ENCODE measurements at regions not wholly inside any gene's neighbourhood (a gene's known extent, or its start where the extent isn't known, plus 50 kb on each side); places are given as distances from the start of the nearest gene placed in this dataset.

DNA sequence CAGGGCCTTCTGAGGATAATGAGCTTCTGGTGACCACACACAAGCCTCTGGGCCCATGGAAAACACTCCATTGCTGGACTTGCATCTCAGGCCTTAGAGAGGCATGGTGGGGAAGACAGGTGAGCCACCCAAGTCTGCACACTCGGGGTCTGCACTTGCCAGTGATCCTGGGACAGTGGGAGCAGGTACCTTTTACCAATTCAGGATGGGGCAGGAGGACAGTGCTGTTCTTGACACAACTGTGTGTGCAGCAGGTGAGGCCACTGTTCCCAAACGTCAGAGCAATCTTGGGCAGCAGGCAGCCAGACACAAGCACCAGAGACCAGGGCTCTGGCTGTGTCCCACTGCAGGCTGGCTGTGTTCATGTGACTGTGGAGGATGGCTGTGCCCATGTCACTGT is 221.3 kb downstream of the ERMARD start:
- Histone ChIP-seq H3K4me1 (ENCODE audit: insufficient read depth) (no peaks in the 10 kb centered on the region), H3K36me3 (ENCODE audit: insufficient read depth) (no peaks in the 10 kb centered on the region), H3K27ac (ENCODE audit: low read depth) (no peak overlapping the region), H3K4me3 (ENCODE audit: low read depth, low read length) (no peak overlapping the region)
- WGBS = 72% methylated on average over 2 of the region's 2 CpGs
- no peak for DNase-seq (ENCODE audit: extremely low spot score)

DNA sequence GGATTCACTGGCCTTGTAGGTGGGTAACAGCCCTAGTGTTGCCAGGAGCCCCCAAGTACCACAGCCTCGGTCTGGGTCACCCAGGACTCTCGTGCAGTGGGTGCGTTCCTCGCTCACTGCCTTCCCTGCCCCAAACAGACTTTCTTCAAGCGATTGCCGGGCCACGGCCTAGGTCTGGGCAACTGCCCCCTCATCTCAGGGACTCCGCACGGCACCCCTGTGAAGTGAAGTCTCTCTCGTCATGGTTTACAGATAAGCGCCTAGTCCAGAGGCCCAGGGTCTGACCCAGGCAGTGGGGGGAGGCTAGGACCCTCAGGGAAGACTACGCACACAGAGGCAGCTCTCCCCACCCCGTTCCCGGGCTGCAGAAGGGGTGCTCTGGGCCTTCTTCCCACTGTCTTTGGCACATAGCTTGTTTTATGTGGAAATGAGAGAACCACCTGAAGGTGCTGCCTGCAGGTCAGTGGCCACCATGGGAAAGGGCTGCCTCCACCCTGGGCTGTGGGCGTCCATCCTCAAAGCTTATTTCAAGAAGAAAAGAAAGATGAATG is 220.8 kb downstream of the ERMARD start:
- WGBS = 91% methylated on average over 15 of the region's 15 CpGs
- Histone ChIP-seq H3K4me1 (ENCODE audit: insufficient read depth) (no peaks in the 10 kb centered on the region), H3K27ac (ENCODE audit: low read depth) (no peak overlapping the region), H3K4me3 (ENCODE audit: low read depth, low read length) (no peak overlapping the region), H3K36me3 (ENCODE audit: insufficient read depth) (no peaks in the 10 kb centered on the region)
- DNase-seq (ENCODE audit: extremely low spot score) = no peak

DNA sequence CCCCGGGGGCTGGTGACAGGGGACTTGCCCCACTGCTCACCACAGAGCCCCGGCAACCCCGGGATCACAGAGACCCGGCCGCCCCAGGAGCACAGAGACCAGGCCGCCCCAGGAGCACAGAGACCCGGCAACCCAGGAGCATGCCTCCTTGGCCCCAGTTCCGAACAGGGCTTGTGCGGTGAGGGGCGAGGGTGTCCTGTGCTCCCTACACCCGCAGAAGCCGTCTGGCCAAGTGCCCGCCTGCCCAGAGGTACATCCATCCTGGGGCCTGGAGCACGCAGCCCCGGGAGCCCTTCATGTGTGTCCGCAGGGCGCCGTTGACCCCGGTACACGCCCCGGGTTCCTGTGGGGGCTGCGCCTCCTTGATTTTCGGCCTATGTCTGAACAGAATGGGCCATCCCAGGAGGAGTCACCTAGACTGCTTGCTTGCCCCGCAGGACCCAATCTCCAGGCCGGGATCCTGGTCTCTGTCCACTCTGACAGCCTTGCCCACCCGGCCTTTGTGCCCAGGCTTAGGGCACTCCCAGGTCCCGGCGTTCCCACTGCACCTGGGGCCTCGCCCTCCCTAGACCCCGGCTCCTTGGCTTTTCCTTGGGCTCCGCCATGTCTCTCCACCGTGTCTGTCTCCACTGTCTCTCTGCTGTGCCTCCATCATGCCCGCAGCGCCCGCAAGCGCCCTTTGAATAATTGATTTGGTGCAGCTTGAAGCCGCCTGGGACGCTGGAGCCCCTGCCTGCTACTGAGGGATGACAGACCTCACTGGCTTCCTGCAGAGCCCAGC is 219.8 kb downstream of the ERMARD start:
- Histone ChIP-seq H3K36me3 (ENCODE audit: insufficient read depth) (no peaks in the 10 kb centered on the region), H3K4me1 (ENCODE audit: insufficient read depth) (no peaks in the 10 kb centered on the region), H3K27ac (ENCODE audit: low read depth) (no peak overlapping the region), H3K4me3 (ENCODE audit: low read depth, low read length) (no peak overlapping the region)
- 92% methylated on average over 38 of the region's 38 CpGs for WGBS
- no peak for DNase-seq (ENCODE audit: extremely low spot score)

DNA sequence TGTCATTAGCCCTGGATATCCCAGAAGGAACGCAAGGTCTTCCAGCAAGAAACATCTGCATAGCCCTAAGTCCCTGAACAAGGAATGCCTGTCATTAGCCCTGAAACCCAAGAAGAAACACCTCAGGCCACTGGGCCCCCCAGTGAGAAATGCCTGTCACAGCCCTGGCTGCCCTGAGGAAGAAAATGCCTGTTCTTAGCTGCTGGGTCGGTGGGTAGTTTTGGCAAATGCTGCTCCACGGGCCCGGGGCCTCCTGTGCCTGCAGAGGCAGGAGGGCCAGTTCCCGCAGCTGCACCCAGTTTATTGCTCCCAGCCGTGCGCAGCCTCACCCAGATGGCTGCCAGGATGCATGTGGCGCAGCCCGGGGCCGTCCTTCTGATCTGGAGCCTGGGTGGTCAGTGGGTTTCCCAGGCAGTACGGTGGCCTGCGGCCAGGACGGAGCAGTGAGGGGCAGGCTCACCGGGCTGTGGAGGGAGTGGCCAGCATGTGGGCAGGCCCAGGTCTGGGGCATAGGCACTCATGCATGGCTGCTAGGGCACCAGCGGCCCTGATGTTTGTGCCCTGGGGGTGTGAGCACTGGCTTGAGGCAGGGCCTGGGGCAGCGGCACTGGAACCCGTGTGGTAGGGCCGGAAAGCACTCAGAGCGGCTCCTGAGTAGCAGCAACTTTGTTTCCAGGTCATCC is 219.0 kb downstream of the ERMARD start:
- DNase-seq (ENCODE audit: extremely low spot score) = no peak

DNA sequence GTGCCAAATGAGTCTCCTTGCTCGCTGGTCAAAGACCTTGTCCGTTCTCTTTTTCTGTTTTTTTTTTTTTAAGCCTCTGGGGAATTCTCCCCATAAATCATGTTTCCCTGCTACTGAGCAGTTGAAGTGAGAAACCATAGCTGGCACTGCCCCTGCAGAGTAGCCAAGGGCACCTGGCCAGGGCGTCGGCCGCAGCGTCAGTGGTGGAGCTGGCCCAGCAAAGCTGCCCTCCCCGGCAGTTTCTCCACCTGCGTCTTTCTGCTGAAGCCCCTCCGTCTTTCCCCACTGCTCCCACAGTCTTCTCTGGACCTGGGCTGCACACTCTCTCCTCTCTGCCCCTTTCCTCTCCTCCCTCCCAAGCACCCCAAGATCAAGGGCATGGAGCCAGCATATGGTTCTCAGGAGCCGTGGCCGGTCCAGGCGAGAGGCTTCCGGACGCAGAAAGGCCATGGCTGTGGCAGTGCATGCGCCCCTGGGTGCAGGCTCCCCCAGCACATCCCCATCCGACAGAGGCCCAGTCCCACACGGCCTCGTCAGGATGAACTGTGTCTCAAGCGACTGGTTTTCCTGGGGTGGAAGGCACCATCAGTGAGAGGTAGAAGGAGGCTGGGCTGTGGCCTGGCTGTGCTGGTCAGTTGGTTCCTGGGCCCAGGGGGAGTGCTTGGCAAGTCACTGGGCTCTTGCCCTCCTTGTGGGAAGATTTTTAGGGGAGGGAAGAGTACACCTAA is 218.1 kb downstream of the ERMARD start:
- WGBS = 93% methylated on average over 19 of the region's 19 CpGs
- H3K36me3 ChIP-seq (ENCODE audit: insufficient read depth) = no peaks in the 10 kb centered on the region
- no peak for DNase-seq (ENCODE audit: extremely low spot score)
- no peaks in the 10 kb centered on the region for H3K4me1 ChIP-seq (ENCODE audit: insufficient read depth)
- no peak overlapping the region for H3K4me3 ChIP-seq (ENCODE audit: low read depth, low read length)
- H3K27ac ChIP-seq (ENCODE audit: low read depth) = no peak overlapping the region

More for the DNA sequence above, 219.0 kb downstream of the ERMARD start:
- Histone ChIP-seq H3K4me3 (ENCODE audit: low read depth, low read length) (no peak overlapping the region), H3K4me1 (ENCODE audit: insufficient read depth) (no peaks in the 10 kb centered on the region), H3K27ac (ENCODE audit: low read depth) (no peak overlapping the region), H3K36me3 (ENCODE audit: insufficient read depth) (no peaks in the 10 kb centered on the region)
- 80% methylated on average over 19 of the region's 19 CpGs for whole genome bisulfite sequencing

DNA sequence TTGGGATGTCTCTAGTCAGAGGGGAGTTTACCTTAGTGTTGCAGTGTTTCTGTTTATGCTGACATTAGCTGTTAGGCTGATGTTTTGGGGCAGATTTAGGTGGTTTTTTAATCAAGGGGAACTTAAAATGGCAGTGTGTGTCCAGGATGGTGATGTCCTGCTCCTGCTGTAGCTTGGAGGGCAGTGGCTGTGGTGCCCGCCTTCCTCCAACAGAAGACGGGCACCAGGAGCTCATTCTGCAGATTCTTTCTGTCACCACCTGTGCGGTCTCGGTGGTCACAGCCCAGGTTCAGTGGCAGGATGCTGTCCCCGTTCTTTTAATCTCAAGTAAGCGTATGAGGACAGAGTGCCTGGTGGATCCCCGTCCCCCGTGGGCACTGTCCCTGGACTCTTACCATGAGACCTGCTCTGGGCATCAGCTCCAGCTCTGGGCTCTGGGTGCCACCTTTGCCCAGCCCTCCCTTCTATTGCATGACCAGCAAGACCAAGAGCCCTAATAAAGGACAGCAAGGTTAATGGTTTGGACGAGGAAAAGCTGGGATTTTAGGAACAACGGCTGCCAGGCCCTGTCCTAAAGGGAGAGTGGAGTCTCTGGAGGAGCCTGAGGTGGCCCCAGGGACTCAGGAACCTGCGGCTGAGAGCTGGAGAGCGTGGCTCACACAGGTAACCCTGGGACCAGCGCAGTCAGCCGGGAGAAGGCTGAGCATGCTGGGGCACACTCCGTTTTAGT is 217.3 kb downstream of the ERMARD start:
- H3K4me3 ChIP-seq (ENCODE audit: low read depth, low read length) = no peak overlapping the region
- DNase-seq (ENCODE audit: extremely low spot score) = no peak
- WGBS = 79% methylated on average over 15 of the region's 15 CpGs
- no peak overlapping the region for H3K27ac ChIP-seq (ENCODE audit: low read depth)
- no peaks in the 10 kb centered on the region for H3K36me3 ChIP-seq (ENCODE audit: insufficient read depth)
- no peaks in the 10 kb centered on the region for H3K4me1 ChIP-seq (ENCODE audit: insufficient read depth)

DNA sequence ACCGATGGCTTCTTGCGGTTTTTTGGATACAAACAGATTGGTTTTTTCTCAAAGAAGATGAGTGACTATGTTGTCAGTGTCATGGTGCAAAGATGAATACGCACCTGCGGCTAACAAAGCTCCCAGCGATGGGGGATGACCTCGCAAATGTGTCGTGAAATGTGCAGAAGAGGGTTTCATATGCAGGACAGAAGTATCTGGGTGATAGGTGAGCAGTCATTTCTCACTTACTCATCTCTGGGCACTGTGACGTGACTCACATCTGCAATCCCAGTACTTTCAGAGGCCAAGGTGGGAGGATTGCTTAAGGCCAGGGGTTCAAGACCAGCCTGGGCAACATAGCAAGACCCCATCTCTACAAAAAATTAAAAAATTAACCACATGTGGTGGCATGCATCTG is 216.3 kb downstream of the ERMARD start:
- H3K4me1 ChIP-seq (ENCODE audit: insufficient read depth) = no peaks in the 10 kb centered on the region
- no peak overlapping the region for H3K27ac ChIP-seq (ENCODE audit: low read depth)
- no peak for DNase-seq (ENCODE audit: extremely low spot score)
- WGBS = 71% methylated on average over 8 of the region's 8 CpGs
- no peaks in the 10 kb centered on the region for H3K36me3 ChIP-seq (ENCODE audit: insufficient read depth)
- H3K4me3 ChIP-seq (ENCODE audit: low read depth, low read length) = no peak overlapping the region

DNA sequence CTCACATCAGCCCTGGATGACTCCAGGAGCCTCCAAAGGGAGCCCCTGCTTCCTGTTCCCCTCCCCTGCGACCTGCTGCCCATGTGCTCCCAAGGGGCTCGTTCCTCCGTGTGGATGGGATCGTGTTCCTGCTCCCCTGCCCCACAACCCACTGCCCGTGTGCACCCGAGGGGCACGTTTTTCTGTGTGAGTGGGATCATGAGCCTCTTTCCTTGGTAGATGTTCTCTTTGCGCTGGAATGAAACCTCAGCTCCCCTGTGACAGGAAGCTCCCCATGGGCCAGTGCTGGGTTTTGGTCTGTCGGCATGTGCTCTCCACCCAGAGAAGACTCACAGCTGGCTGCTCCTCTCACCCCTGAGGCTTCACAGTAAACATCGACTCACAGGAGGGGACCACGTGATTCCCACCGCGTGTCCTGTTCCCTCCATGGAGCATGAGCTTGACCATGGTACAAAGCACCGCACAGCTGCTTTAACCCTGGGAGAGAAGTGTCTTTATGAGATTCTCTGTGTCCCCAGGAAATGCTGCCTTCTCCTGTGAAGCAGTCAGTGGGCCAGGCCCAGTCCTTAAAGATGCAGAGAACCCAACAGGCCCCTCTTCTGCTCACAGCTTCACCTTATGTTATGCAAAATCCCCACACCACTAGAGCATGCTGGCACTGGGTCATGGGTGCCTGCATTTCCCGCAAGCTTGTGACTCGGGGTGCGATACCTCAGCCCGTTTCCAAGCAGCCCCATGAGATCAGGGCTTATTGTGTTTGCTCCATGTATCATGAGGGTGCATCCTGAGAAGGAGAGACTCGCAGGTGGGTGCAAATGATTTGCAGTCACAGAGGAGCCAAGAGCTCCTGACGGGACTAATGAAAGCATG is 215.1 kb downstream of the ERMARD start:
- no peak overlapping the region for H3K4me3 ChIP-seq (ENCODE audit: low read depth, low read length)
- no peak for DNase-seq (ENCODE audit: extremely low spot score)
- H3K27ac ChIP-seq (ENCODE audit: low read depth) = no peak overlapping the region
- WGBS = 86% methylated on average over 20 of the region's 20 CpGs
- H3K4me1 ChIP-seq (ENCODE audit: insufficient read depth) = no peaks in the 10 kb centered on the region
- H3K36me3 ChIP-seq (ENCODE audit: insufficient read depth) = no peaks in the 10 kb centered on the region

DNA sequence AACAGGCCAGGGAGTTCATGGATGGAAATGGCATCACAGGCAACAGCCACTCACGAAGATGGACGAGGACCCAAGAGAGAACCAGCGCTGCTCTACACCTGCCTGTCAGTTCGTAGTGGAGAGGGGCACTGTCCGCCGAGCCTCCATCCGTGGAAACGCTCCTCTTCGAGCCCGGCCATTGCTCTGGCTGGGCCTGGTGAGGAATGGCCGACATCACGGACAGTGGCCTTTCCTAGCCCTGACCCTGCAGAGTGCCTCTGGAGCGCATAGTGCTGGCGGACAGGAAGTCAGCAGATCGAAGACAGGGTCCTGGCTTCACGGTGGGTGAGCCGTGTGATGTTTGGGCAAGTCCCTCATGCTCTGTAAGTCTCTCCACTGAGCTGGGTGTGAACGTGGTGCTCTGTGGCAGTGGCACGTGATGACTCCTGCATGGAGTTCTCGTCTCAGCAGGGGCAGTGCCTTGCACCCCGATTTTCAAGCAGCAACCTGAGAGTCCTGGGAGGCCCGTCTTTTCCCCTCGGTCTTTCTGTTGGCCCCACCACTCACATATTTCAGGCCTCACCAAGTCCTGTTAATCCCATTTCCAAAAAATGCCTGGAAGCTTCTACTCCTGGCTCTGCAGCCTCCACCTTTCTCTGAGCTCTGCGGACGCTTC is 214.4 kb downstream of the ERMARD start:
- DNase-seq (ENCODE audit: extremely low spot score) = no peak
- Histone ChIP-seq H3K4me3 (ENCODE audit: low read depth, low read length) (no peak overlapping the region), H3K4me1 (ENCODE audit: insufficient read depth) (no peaks in the 10 kb centered on the region), H3K27ac (ENCODE audit: low read depth) (no peak overlapping the region), H3K36me3 (ENCODE audit: insufficient read depth) (no peaks in the 10 kb centered on the region)
- WGBS = 91% methylated on average over 25 of the region's 25 CpGs

DNA sequence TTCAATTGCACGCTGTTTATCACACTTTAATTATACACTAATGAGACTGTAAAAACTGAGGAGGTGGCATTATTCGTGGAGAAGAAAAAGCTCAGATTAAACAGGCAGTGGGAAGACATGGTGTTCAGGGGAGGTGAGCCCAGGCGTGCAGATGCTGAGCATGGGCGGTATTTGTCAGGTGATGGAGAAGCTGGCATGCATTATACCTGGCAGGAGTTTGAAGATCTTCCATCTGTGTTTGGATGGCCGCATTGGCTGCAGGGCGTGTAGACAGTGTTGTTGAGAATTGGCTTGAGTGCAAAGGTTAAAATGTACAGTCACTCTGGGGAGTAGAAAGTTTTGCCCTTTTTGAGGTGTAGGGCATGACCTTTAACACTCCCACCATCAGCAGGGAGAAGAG is 213.8 kb downstream of the ERMARD start:
- WGBS = 73% methylated on average over 6 of the region's 6 CpGs
- DNase-seq (ENCODE audit: extremely low spot score) = no peak
- H3K36me3 ChIP-seq (ENCODE audit: insufficient read depth) = no peaks in the 10 kb centered on the region
- no peak overlapping the region for H3K27ac ChIP-seq (ENCODE audit: low read depth)
- H3K4me3 ChIP-seq (ENCODE audit: low read depth, low read length) = no peak overlapping the region
- no peaks in the 10 kb centered on the region for H3K4me1 ChIP-seq (ENCODE audit: insufficient read depth)

DNA sequence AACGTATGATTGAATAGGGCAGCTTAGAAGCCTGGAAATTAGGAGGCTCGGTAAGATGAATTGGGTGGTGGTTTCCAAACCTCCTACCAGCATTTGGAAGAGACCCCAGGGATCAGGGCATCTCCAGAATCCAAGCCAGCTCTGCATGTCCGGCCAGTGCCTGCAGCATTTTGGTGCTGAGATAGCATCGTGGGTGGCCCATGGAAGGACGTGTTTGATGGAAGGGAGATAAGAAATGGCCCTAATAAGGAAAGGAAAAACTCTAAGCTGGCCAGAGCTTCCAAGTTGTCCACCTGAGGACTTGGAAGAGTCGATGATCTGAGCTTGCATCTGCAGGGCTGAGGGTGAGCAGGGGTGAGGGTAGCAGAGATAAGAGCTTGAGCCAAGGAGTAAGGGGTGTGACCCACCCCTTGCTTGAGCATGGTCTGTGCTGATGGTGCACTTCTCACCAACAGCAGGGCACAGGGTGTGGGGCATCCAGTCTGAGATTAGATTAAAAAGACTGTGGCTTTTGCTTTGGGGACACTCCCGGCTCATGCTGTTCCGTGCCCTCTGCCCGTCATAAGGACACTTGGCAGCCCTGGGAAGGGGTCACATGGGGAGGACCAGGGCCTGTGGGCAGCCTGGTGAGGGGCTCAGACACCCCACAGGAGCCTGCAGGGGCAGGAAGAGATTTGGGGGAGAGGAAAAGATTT is 213.2 kb downstream of the ERMARD start:
- no peak for DNase-seq (ENCODE audit: extremely low spot score)
- H3K27ac ChIP-seq (ENCODE audit: low read depth) = no peak overlapping the region
- no peak overlapping the region for H3K4me3 ChIP-seq (ENCODE audit: low read depth, low read length)
- no peaks in the 10 kb centered on the region for H3K4me1 ChIP-seq (ENCODE audit: insufficient read depth)
- 71% methylated on average over 9 of the region's 9 CpGs for WGBS
- H3K36me3 ChIP-seq (ENCODE audit: insufficient read depth) = no peaks in the 10 kb centered on the region

All from urinary bladder (tissue), 3 donors.